Endothelial cell of umbilical vein (primary cell): ENCODE measurements at regions not wholly inside any gene's neighbourhood (a gene's known extent, or its start where the extent isn't known, plus 50 kb on each side); places are given as distances from the start of the nearest gene placed in this dataset.

Experiments used
- BruUV-seq: library from RNA; stranded (reverse); fragments of 400-500 nt; replicated peaks from 2 replicates; lab custom pipeline; 2021; lab: Mats Ljungman, UMichigan
- CTCF ChIA-PET: fragments of 300-600, 350-600 bp; sonication (Branson Sonifier 250); formaldehyde crosslinking; loops from one replicate; lab custom pipeline; 2021; ENCODE audit warnings: antibody characterized with exemption, inconsistent platforms; lab: Charles Lee
- POLR2A ChIA-PET: fragments of 300-600, 350-600 bp; sonication (Branson Sonifier 250); formaldehyde crosslinking; loops from one replicate; lab custom pipeline; 2021; ENCODE audit warnings: antibody characterized with exemption, inconsistent platforms; lab: Charles Lee
- DNase-seq: peaks from one replicate; pipeline ENCODE4 v3.0.0-alpha.2; 2011; ENCODE audit warnings: low read depth, low spot score
- FAIRE-seq: peaks from 2 replicates; lab custom pipeline; 2011; peaks lifted over from hg19 to GRCh38; lab: Jason Lieb, UNC
- H2AFZ ChIP-seq: 2 replicates; pipeline ENCODE4 v1.6.0; 2012; ENCODE audit warnings: low read depth, low read length, control low read depth, inconsistent platforms
- H3K27ac ChIP-seq: 2 replicates; pipeline ENCODE4 v1.5.1; 2011; ENCODE audit warnings: low read depth, mild to moderate bottlenecking, control low read depth, low read length, moderate library complexity; ENCODE audit not compliant: insufficient read depth
- H3K27me3 ChIP-seq, 2 experiments: 2 replicates each; pipeline versions ENCODE4 v1.6.0 to v1.6.1; 2011; ENCODE audit warnings: low read length in 2 of 2, mixed read lengths in 1 of 2; ENCODE audit not compliant: control insufficient read depth in 2 of 2, insufficient read depth in 2 of 2
- H3K36me3 ChIP-seq, 2 experiments: 2 replicates in 1 of 2; 3 replicates in 1 of 2; pipeline ENCODE4 v1.5.1; 2011; ENCODE audit warnings: low read length in 2 of 2, mild to moderate bottlenecking in 1 of 2, moderate library complexity in 1 of 2; ENCODE audit not compliant: control insufficient read depth in 2 of 2, insufficient read depth in 2 of 2; ENCODE audit errors: extremely low read depth in 1 of 2
- H3K4me1 ChIP-seq: 3 replicates; pipeline ENCODE4 v1.5.1; 2011; ENCODE audit warnings: mild to moderate bottlenecking, low read length; ENCODE audit not compliant: control insufficient read depth, insufficient read depth; ENCODE audit errors: extremely low read depth
- H3K4me2 ChIP-seq: 2 replicates; pipeline ENCODE4 v1.6.1; 2011; ENCODE audit warnings: low read length, control low read depth, mixed read lengths; ENCODE audit not compliant: insufficient read depth
- H3K4me3 ChIP-seq, 3 experiments: fragments of 200-600 bp in 1 of 3; sonication (generic), shearing (Covaris generic) in 1 of 3; replicated peaks in 1 of 3; 2 replicates each; pipeline ENCODE4 v1.5.1; 2011 to 2016; ENCODE audit warnings: control low read depth in 3 of 3, low read length in 3 of 3, mild to moderate bottlenecking in 2 of 3, inconsistent platforms in 1 of 3, low read depth in 1 of 3, moderate library complexity in 1 of 3; ENCODE audit not compliant: insufficient read depth in 1 of 3
- H3K79me2 ChIP-seq: 2 replicates; pipeline ENCODE4 v1.6.0; 2012; ENCODE audit warnings: low read length, inconsistent platforms; ENCODE audit not compliant: control insufficient read depth, insufficient read depth
- H3K9ac ChIP-seq: replicated peaks from 2 replicates; pipeline ENCODE3; 2011; ENCODE audit warnings: low read length, control low read depth; ENCODE audit not compliant: insufficient read depth; ENCODE audit errors: extremely low read depth
- H3K9me1 ChIP-seq: replicated peaks from 3 replicates; pipeline ENCODE4 v1.6.0; 2011; ENCODE audit warnings: mild to moderate bottlenecking, low read length; ENCODE audit not compliant: control insufficient read depth, insufficient read depth; ENCODE audit errors: extremely low read depth
- H3K9me3 ChIP-seq: replicated peaks from 2 replicates; pipeline ENCODE4 v1.5.1; 2012; ENCODE audit warnings: low read length, inconsistent platforms; ENCODE audit not compliant: control insufficient read depth, insufficient read depth
- H4K20me1 ChIP-seq: replicated peaks from 2 replicates; pipeline ENCODE3; 2011; ENCODE audit warnings: mild to moderate bottlenecking, low read length; ENCODE audit not compliant: control insufficient read depth, insufficient read depth; ENCODE audit errors: extremely low read depth
- EZH2 ChIP-seq: IDR thresholded peaks from 2 replicates; pipeline ENCODE4 v1.6.1; 2012; ENCODE audit warnings: borderline replicate concordance, low read depth, mild to moderate bottlenecking, moderate library complexity, low read length, inconsistent platforms; ENCODE audit not compliant: severe bottlenecking
- FOS ChIP-seq: IDR thresholded peaks from 2 replicates; pipeline ENCODE4 v1.6.1; 2011; ENCODE audit warnings: mild to moderate bottlenecking, low read length, moderate library complexity, borderline replicate concordance; ENCODE audit not compliant: insufficient read depth
- GATA2 ChIP-seq: IDR thresholded peaks from 2 replicates; pipeline ENCODE4 v1.7.0; 2011; ENCODE audit warnings: low read depth, mild to moderate bottlenecking, moderate library complexity, mixed read lengths, low read length; ENCODE audit not compliant: insufficient read length, insufficient read depth
- JUN ChIP-seq: IDR thresholded peaks from 2 replicates; pipeline ENCODE4 v1.6.1; 2011; ENCODE audit warnings: borderline replicate concordance, low read depth; ENCODE audit not compliant: insufficient read length, insufficient read depth
- MAX ChIP-seq: IDR thresholded peaks from 2 replicates; pipeline ENCODE4 v1.6.1; 2011; ENCODE audit not compliant: insufficient read depth, insufficient read length
- MYC ChIP-seq: IDR thresholded peaks from one replicate; pipeline ENCODE4 v1.6.1; 2011; ENCODE audit warnings: mild to moderate bottlenecking, low read depth, low read length
- POLR2A ChIP-seq: IDR thresholded peaks from 2 replicates; pipeline ENCODE4 v1.6.1; 2012; ENCODE audit warnings: low read depth, mild to moderate bottlenecking, control low read depth, low read length
- POLR2AphosphoS5 ChIP-seq: IDR thresholded peaks from 2 replicates; pipeline ENCODE4 v1.6.1; 2012; ENCODE audit warnings: low read depth, mild to moderate bottlenecking, control low read depth, low read length, moderate library complexity; ENCODE audit not compliant: insufficient read depth
- dilution Hi-C: fragments of 300-500 bp; cut with MboI; formaldehyde crosslinking; loops from one replicate; pipeline ENCODE4 v1.15.0; 2019; ENCODE audit warnings: low sequenced_read_pairs; ENCODE audit not compliant: extremely low pct_ligation_motif_present
- intact Hi-C: fragments of 100-400 bp; cut with micrococcal nuclease; formaldehyde crosslinking; loops from one replicate; pipeline ENCODE4 v1.10.0; 2022
- TF ChIP-seq, protein P1 (sequence below), 2 donors: IDR thresholded peaks; 1 replicate in 1 of 2; 2 replicates in 1 of 2; pipeline ENCODE4 v1.5.1; 2011; ENCODE audit warnings: low read length in 2 of 2, mild to moderate bottlenecking in 2 of 2, moderate library complexity in 2 of 2, control low read depth in 1 of 2, inconsistent platforms in 1 of 2, low read depth in 1 of 2; ENCODE audit not compliant: insufficient read depth in 1 of 2; ENCODE audit errors: extremely low read depth in 1 of 2

DNA sequence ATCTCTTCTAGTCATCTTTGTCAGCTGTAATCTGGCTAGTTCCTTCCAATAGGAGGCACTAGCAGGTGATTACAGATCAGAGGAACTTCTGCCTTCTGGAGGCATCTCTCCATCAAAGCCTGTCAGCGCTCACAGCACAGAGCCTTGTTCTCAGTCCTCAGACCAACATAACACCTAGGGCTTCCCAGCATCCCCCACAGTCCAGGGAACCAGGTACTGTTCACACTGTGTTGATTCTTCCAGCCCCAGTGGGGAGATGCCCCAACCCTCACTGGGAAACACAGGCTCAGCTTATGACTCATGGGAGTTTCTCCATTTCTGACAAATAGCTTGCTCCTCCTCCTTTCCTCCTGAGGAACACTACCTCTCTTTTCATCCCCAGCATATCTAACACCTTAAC lies 601.7 kb downstream of the CBLN2 start:
- Histone ChIP-seq H3K79me2 (no peaks in the 10 kb centered on the region), H3K36me3 (no peaks in the 10 kb centered on the region), H3K9me3 (no peaks in the 10 kb centered on the region), H2AFZ (no peak overlapping the region), H3K9ac (no peak overlapping the region), H3K27me3 (no peaks in the 10 kb centered on the region), H3K4me1 (no peaks in the 10 kb centered on the region), H3K4me3 (no peak overlapping the region), H3K27ac (no peak overlapping the region), H3K9me1 (no peaks in the 10 kb centered on the region), H4K20me1 (no peaks in the 10 kb centered on the region), H3K4me2 (no peak overlapping the region)
- POLR2A ChIA-PET = no interaction called here
- DNase-seq = no peak
- intact Hi-C loops = no loop called here
- CTCF ChIA-PET = no interaction called here
- FAIRE-seq = no peak
- dilution Hi-C loops = no loop called here
- no TSS peak for BruUV-seq
- TF ChIP-seq JUN = no peak
- TF ChIP-seq POLR2A = no peak
- TF ChIP-seq FOS = no peak
- no peak for TF ChIP-seq EZH2
- TF ChIP-seq, protein P1, sequence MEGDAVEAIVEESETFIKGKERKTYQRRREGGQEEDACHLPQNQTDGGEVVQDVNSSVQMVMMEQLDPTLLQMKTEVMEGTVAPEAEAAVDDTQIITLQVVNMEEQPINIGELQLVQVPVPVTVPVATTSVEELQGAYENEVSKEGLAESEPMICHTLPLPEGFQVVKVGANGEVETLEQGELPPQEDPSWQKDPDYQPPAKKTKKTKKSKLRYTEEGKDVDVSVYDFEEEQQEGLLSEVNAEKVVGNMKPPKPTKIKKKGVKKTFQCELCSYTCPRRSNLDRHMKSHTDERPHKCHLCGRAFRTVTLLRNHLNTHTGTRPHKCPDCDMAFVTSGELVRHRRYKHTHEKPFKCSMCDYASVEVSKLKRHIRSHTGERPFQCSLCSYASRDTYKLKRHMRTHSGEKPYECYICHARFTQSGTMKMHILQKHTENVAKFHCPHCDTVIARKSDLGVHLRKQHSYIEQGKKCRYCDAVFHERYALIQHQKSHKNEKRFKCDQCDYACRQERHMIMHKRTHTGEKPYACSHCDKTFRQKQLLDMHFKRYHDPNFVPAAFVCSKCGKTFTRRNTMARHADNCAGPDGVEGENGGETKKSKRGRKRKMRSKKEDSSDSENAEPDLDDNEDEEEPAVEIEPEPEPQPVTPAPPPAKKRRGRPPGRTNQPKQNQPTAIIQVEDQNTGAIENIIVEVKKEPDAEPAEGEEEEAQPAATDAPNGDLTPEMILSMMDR (IDR thresholded peaks at IDR 0.05; ENCODE audit: extremely low read depth in 1 of 2, insufficient read depth in 1 of 2, low read depth in 1 of 2, low read length in 2 of 2) = no peak
- no peak for TF ChIP-seq MAX
- TF ChIP-seq POLR2AphosphoS5 = no peak
- TF ChIP-seq GATA2 = no peak
- no peak for TF ChIP-seq MYC
